Epithelial cell of proximal tubule (primary cell): ENCODE measurements at regions not wholly inside any gene's neighbourhood (a gene's known extent, or its start where the extent isn't known, plus 50 kb on each side); places are given as distances from the start of the nearest gene placed in this dataset.

Experiments
- DNase-seq: peaks from one replicate; pipeline ENCODE4 v3.0.0-alpha.2; 2011; ENCODE audit warnings: low read depth
- H3K4me3 ChIP-seq: 2 replicates; pipeline ENCODE4 v1.5.1; 2011; ENCODE audit warnings: low read depth, mild to moderate bottlenecking, low read length
- TF ChIP-seq, protein P1 (sequence below): conservative IDR thresholded peaks from 2 replicates; pipeline ENCODE4 v1.5.1; 2012; ENCODE audit warnings: low read depth, mild to moderate bottlenecking, low read length

DNA sequence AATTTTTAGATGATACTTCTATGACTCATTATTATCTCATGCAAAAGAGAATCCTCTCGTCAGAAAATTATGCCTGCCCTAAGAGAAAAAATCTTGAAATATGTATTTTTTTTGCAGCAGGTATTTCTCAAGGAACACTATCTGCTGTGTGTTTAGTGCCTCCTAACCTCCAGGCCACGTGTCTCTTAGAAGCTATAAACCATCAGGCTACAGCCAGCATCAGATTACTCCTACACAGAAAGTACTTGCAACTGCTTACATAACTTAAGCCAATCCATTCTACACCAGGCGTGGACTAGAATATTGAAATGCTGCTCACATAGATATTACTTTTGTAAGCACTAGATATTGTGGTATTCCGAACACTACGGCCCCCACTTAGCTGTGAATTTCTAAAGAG is 933.4 kb downstream of the PLA2G4A start:
- DNase-seq, result no peak
- H3K4me3 ChIP-seq, result no peak overlapping the region
- TF ChIP-seq, protein P1, sequence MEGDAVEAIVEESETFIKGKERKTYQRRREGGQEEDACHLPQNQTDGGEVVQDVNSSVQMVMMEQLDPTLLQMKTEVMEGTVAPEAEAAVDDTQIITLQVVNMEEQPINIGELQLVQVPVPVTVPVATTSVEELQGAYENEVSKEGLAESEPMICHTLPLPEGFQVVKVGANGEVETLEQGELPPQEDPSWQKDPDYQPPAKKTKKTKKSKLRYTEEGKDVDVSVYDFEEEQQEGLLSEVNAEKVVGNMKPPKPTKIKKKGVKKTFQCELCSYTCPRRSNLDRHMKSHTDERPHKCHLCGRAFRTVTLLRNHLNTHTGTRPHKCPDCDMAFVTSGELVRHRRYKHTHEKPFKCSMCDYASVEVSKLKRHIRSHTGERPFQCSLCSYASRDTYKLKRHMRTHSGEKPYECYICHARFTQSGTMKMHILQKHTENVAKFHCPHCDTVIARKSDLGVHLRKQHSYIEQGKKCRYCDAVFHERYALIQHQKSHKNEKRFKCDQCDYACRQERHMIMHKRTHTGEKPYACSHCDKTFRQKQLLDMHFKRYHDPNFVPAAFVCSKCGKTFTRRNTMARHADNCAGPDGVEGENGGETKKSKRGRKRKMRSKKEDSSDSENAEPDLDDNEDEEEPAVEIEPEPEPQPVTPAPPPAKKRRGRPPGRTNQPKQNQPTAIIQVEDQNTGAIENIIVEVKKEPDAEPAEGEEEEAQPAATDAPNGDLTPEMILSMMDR, result no peak

- DNase-seq, result no peak
- TF ChIP-seq, protein P1, result no peak
- H3K4me3 ChIP-seq, result no peak overlapping the region
Measured at GRCh38 chr1:187763465-187763864, 934.7 kb downstream of the PLA2G4A start.

DNA sequence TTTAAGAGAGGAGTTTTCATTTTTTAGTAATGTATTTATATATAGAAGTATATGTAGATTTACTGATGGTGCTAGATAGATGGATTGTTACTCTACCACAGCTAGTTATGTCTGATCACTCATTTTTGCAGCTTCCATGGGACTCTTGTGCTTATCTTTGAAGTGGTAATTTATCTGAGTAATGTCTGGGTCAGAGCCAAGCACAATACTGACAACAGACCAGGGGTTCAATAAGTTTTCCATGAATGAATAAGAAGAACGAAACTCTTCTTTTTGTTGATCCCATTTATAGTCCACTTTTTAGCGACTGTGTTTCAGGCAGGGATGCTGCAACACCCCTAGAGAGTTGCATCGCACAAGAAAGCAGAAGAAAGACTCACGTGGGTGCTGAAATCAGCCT is 935.2 kb downstream of the PLA2G4A start:
- TF ChIP-seq, protein P1, result no peak
- H3K4me3 ChIP-seq, result no peak overlapping the region
- no peak for DNase-seq

GRCh38 chr1:187771396-187771795 is 942.6 kb downstream of the PLA2G4A start:
- DNase-seq, result no peak
- TF ChIP-seq, protein P1, result no peak
- no peak overlapping the region for H3K4me3 ChIP-seq

DNA sequence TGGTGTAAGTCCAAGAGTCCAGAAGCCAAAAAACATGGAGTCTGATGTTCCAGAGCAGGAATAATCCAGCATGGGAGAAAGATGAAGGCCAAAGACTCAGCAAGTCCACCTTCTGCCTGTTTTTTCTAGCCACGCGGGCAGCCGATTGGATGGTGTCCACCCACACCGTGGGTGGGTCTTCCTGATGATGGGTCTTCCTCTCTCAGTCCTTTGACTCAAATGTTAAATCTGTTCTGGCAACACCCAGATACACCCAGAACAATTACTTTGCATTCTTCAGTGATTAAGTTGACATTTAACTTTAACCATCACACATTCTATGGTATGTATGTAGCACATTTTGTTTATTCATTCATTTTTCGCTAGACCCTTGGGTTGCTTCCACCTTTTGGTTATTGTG is 944.4 kb downstream of the PLA2G4A start:
- TF ChIP-seq, protein P1, result no peak
- no peak overlapping the region for H3K4me3 ChIP-seq
- no peak for DNase-seq

DNA sequence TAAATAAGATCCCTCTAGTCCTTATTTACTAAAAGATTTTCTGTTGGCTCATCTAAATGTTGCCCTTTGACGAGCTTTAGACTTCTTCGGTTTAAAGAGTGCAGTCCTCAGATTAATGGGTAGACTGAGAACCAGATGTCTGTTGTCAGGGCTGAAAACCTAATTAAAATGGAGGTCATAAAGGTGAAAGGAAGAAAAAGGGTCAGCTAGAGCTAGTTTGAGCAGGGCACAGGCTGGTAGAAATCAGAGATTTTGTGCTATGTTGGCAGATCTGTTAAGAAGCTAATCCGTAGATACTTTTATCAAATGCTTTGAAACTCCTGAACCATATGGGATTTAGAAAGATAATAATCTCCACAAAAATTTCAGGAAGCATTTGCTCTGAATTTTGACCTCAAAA is 959.0 kb downstream of the PLA2G4A start:
- DNase-seq, result no peak
- TF ChIP-seq, protein P1, result no peak

GRCh38 chr1:187788718-187789117 is 960.0 kb downstream of the PLA2G4A start:
- TF ChIP-seq, protein P1, result no peak

More for the DNA sequence above, 959.0 kb downstream of the PLA2G4A start:
- H3K4me3 ChIP-seq, result no peak overlapping the region

More at GRCh38 chr1:187788718-187789117, 960.0 kb downstream of the PLA2G4A start:
- no peak for DNase-seq
- no peak overlapping the region for H3K4me3 ChIP-seq
